Neural cell (in vitro differentiated cells): ENCODE measurements at regions not wholly inside any gene's neighbourhood (a gene's known extent, or its start where the extent isn't known, plus 50 kb on each side); places are given as distances from the start of the nearest gene placed in this dataset.

Source experiments
- POLR2AphosphoS5 ChIP-seq: IDR thresholded peaks from 2 replicates; pipeline ENCODE4 v1.6.1; 2012
- TF ChIP-seq, protein P1 (sequence below): fragments of 450-650 bp; IDR thresholded peaks from 2 replicates; pipeline ENCODE4 v1.5.1; 2014; ENCODE audit warnings: antibody characterized with exemption, mild to moderate bottlenecking, moderate library complexity; ENCODE audit not compliant: poor library complexity, severe bottlenecking

DNA sequence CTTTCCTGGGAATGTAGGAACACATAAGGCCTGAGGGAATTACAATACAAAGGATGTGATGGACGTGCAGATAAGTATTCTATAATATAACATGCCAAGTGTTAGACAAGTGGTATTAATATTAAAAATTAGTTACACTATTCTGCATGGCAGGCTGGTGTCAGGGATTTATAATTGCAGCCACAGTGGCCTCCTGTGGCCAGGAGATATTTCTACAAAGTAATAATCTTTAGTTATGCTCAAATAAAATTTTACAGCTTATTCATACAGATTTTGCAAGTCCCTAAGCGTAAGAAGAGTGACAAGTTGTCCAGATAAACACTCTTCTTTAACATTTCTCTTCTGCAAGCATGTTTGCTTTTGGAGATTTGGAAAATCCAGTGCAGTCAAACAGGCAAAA, 90.4 kb upstream of the CBLN2 start:
- TF ChIP-seq POLR2AphosphoS5 = no peak
- TF ChIP-seq, protein P1, sequence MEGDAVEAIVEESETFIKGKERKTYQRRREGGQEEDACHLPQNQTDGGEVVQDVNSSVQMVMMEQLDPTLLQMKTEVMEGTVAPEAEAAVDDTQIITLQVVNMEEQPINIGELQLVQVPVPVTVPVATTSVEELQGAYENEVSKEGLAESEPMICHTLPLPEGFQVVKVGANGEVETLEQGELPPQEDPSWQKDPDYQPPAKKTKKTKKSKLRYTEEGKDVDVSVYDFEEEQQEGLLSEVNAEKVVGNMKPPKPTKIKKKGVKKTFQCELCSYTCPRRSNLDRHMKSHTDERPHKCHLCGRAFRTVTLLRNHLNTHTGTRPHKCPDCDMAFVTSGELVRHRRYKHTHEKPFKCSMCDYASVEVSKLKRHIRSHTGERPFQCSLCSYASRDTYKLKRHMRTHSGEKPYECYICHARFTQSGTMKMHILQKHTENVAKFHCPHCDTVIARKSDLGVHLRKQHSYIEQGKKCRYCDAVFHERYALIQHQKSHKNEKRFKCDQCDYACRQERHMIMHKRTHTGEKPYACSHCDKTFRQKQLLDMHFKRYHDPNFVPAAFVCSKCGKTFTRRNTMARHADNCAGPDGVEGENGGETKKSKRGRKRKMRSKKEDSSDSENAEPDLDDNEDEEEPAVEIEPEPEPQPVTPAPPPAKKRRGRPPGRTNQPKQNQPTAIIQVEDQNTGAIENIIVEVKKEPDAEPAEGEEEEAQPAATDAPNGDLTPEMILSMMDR = peak; percentile 20
